ENCODE measurements at regions not wholly inside any gene's neighbourhood (a gene's known extent, or its start where the extent isn't known, plus 50 kb on each side); places are given as distances from the start of the nearest gene placed in this dataset.

DNA sequence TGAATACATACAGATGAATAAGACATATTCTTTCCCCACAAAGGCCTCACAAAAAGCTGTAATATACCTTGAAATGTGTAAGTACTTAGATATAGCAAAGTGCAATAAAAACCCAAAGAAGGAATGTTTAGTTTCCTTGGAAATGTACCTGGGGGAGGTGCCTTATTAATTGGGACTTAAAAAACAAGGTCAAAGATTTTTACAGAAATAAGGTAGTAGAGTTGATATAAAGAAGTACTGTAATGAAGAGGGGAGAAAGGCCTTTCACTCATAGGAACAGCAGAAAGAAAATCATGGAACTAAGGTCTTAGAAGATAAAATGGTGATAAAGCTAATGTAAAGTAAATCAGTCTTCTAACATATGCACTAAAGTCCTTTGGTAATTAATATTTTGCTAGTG, 153.9 kb upstream of the B3GALT2 start:
- Histone ChIP-seq H3K27me3 (ENCODE audit: insufficient read depth, low read length) (no peaks in the 10 kb centered on the region), H3K36me3 (ENCODE audit: insufficient read depth, low read depth, low read length) (no peaks in the 10 kb centered on the region), H3K9me3 (ENCODE audit: insufficient read depth, low read depth, low read length) (no peaks in the 10 kb centered on the region), H3K4me1 (ENCODE audit: insufficient read depth, low read length) (no peaks in the 10 kb centered on the region), H3K4me3 (ENCODE audit: low read length) (no peak overlapping the region), H3K27ac (ENCODE audit: low read length) (no peak overlapping the region), H3K9ac (ENCODE audit: low read depth, low read length) (no peak overlapping the region)

DNA sequence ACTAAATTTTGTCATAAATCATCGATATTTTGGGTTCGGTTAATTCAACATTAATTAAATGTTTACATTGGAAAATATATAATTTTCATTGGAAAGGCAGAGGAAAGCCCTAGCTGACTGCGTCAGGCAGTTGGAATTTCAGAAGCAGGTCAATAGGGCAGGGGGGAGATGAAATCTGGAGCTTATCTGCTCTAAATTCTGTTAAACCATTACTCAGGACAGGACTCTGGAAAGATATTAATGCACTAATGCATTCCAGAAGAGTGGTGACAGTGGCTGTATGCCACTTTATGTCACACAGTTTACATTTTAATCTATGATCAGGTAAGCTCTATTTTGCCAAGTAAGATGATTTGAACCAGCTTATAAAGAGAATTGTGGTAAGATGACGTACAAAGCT, 153.0 kb upstream of the B3GALT2 start:
- no peak overlapping the region for H3K9ac ChIP-seq (ENCODE audit: low read depth, low read length)
- H3K36me3 ChIP-seq (ENCODE audit: insufficient read depth, low read depth, low read length) = no peaks in the 10 kb centered on the region
- H3K4me3 ChIP-seq (ENCODE audit: low read length) = no peak overlapping the region
- no peaks in the 10 kb centered on the region for H3K4me1 ChIP-seq (ENCODE audit: insufficient read depth, low read length)
- H3K27ac ChIP-seq (ENCODE audit: low read length) = no peak overlapping the region
- no peaks in the 10 kb centered on the region for H3K9me3 ChIP-seq (ENCODE audit: insufficient read depth, low read depth, low read length)
- H3K27me3 ChIP-seq (ENCODE audit: insufficient read depth, low read length) = no peaks in the 10 kb centered on the region

- H3K4me3 ChIP-seq (ENCODE audit: low read length) = no peak overlapping the region
- no peak overlapping the region for H3K27ac ChIP-seq (ENCODE audit: low read length)
- H3K9me3 ChIP-seq (ENCODE audit: insufficient read depth, low read depth, low read length) = no peaks in the 10 kb centered on the region
- no peaks in the 10 kb centered on the region for H3K4me1 ChIP-seq (ENCODE audit: insufficient read depth, low read length)
- no peaks in the 10 kb centered on the region for H3K27me3 ChIP-seq (ENCODE audit: insufficient read depth, low read length)
- H3K9ac ChIP-seq (ENCODE audit: low read depth, low read length) = no peak overlapping the region
- H3K36me3 ChIP-seq (ENCODE audit: insufficient read depth, low read depth, low read length) = no peaks in the 10 kb centered on the region
Measured at GRCh38 chr1:193338194-193338593, 151.8 kb upstream of the B3GALT2 start.

- Histone ChIP-seq H3K4me3 (ENCODE audit: low read length) (no peak overlapping the region), H3K27me3 (ENCODE audit: insufficient read depth, low read length) (no peaks in the 10 kb centered on the region), H3K27ac (ENCODE audit: low read length) (no peak overlapping the region), H3K36me3 (ENCODE audit: insufficient read depth, low read depth, low read length) (no peaks in the 10 kb centered on the region), H3K9ac (ENCODE audit: low read depth, low read length) (no peak overlapping the region), H3K9me3 (ENCODE audit: insufficient read depth, low read depth, low read length) (no peaks in the 10 kb centered on the region), H3K4me1 (ENCODE audit: insufficient read depth, low read length) (no peaks in the 10 kb centered on the region)
Measured at GRCh38 chr1:193335806-193336428, 149.5 kb upstream of the B3GALT2 start.

DNA sequence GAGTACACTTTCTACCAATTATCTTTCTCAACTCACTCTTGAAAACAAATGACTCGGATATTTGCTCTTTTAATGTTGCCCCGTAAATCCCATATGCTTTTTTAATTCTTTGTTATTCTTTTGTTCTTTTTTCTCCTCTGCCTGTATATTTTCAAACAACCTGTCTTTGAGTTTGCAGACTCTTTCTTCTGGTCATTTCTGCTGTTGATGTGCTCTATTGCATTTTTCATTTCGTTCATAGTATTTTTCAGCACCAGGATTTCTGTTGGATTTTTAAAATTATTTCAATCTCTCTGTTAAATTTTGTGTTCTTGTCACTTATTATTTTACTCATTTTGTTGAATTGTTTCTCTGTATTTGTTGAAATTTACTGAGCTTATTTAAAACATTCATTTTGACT, 146.8 kb upstream of the B3GALT2 start:
- H3K9ac ChIP-seq (ENCODE audit: low read depth, low read length) = no peak overlapping the region
- H3K36me3 ChIP-seq (ENCODE audit: insufficient read depth, low read depth, low read length) = no peaks in the 10 kb centered on the region
- no peak overlapping the region for H3K4me3 ChIP-seq (ENCODE audit: low read length)
- H3K27ac ChIP-seq (ENCODE audit: low read length) = no peak overlapping the region
- H3K9me3 ChIP-seq (ENCODE audit: insufficient read depth, low read depth, low read length) = peaks cover 6% of the 10 kb centered on the region; the same call in 1 of the 2 replicates
- H3K4me1 ChIP-seq (ENCODE audit: insufficient read depth, low read length) = no peaks in the 10 kb centered on the region
- H3K27me3 ChIP-seq (ENCODE audit: insufficient read depth, low read length) = no peaks in the 10 kb centered on the region

DNA sequence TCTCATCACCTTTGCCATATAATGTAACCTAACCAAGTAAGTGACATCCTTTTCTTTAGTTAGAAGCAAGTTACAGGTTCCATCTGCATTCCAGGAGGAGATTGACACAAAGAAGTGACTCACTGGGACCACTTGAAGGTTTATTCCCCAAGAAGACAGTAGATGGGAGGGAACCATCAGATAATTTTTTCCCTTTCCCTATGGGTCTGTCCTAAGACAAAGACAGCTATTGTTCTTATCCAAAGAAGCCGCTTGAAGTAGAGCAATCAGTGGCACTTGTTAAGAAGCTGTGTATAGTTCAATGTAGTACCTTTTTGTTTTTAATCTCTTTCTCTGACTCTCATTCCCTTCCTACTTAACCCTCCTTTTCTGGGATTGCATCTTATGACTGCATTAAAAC, 139.9 kb upstream of the B3GALT2 start:
- no peaks in the 10 kb centered on the region for H3K36me3 ChIP-seq (ENCODE audit: insufficient read depth, low read depth, low read length)
- no peaks in the 10 kb centered on the region for H3K4me1 ChIP-seq (ENCODE audit: insufficient read depth, low read length)
- H3K27me3 ChIP-seq (ENCODE audit: insufficient read depth, low read length) = no peaks in the 10 kb centered on the region
- H3K9me3 ChIP-seq (ENCODE audit: insufficient read depth, low read depth, low read length) = peaks cover 13% of the 10 kb centered on the region; the same call in 1 of the 2 replicates
- no peak overlapping the region for H3K4me3 ChIP-seq (ENCODE audit: low read length)
- no peak overlapping the region for H3K27ac ChIP-seq (ENCODE audit: low read length)
- H3K9ac ChIP-seq (ENCODE audit: low read depth, low read length) = no peak overlapping the region

GRCh38 chr1:193325771-193326170, 139.4 kb upstream of the B3GALT2 start:
- Histone ChIP-seq H3K9ac (ENCODE audit: low read depth, low read length) (no peak overlapping the region), H3K4me3 (ENCODE audit: low read length) (no peak overlapping the region), H3K4me1 (ENCODE audit: insufficient read depth, low read length) (no peaks in the 10 kb centered on the region), H3K27me3 (ENCODE audit: insufficient read depth, low read length) (no peaks in the 10 kb centered on the region), H3K9me3 (ENCODE audit: insufficient read depth, low read depth, low read length) (peaks cover 13% of the 10 kb centered on the region; the same call in 1 of the 2 replicates), H3K27ac (ENCODE audit: low read length) (no peak overlapping the region), H3K36me3 (ENCODE audit: insufficient read depth, low read depth, low read length) (no peaks in the 10 kb centered on the region)

- no peaks in the 10 kb centered on the region for H3K27me3 ChIP-seq (ENCODE audit: insufficient read depth, low read length)
- peaks cover 12% of the 10 kb centered on the region; the same call in 1 of the 2 replicates for H3K9me3 ChIP-seq (ENCODE audit: insufficient read depth, low read depth, low read length)
- no peak overlapping the region for H3K4me3 ChIP-seq (ENCODE audit: low read length)
- H3K27ac ChIP-seq (ENCODE audit: low read length) = no peak overlapping the region
- H3K9ac ChIP-seq (ENCODE audit: low read depth, low read length) = no peak overlapping the region
- no peaks in the 10 kb centered on the region for H3K4me1 ChIP-seq (ENCODE audit: insufficient read depth, low read length)
- H3K36me3 ChIP-seq (ENCODE audit: insufficient read depth, low read depth, low read length) = no peaks in the 10 kb centered on the region
Measured at GRCh38 chr1:193325042-193325441, 138.6 kb upstream of the B3GALT2 start.

GRCh38 chr1:193322211-193322610, 135.8 kb upstream of the B3GALT2 start:
- no peak overlapping the region for H3K4me3 ChIP-seq (ENCODE audit: low read length)
- no peak overlapping the region for H3K27ac ChIP-seq (ENCODE audit: low read length)
- H3K27me3 ChIP-seq (ENCODE audit: insufficient read depth, low read length) = no peaks in the 10 kb centered on the region

DNA sequence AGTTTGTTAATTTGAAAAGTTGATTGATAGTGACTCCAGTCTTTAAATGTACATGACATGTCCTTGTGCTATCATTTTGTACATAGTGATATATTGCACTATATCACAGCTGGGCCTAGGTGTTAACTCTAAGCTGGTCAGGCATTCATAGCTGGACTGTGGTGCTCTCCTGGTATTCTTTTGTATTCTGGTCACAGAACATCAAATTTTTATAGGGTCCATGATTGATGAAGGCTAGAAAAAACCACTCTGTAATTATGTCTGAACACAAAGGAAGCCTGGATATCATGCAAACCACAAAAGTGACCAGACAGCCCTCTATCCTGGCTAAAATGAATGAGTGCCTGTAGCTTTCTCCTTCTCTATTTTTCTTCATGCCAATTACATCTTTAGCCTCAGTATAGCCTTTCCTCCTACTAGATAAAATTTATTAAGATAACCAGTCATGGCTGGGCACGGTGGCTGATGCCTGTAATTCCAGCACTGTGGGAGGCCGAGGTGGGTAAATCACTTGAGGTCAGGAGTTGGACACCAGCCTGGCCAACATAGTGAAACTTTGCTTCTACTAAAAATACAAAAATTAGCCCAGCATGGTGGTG, 134.9 kb upstream of the B3GALT2 start:
- H3K36me3 ChIP-seq (ENCODE audit: insufficient read depth, low read depth, low read length) = no peaks in the 10 kb centered on the region
- H3K9me3 ChIP-seq (ENCODE audit: insufficient read depth, low read depth, low read length) = peaks cover 7% of the 10 kb centered on the region; the same call in 1 of the 2 replicates
- no peaks in the 10 kb centered on the region for H3K4me1 ChIP-seq (ENCODE audit: insufficient read depth, low read length)
- H3K27ac ChIP-seq (ENCODE audit: low read length) = no peak overlapping the region
- no peak overlapping the region for H3K9ac ChIP-seq (ENCODE audit: low read depth, low read length)
- no peaks in the 10 kb centered on the region for H3K27me3 ChIP-seq (ENCODE audit: insufficient read depth, low read length)
- no peak overlapping the region for H3K4me3 ChIP-seq (ENCODE audit: low read length)

More at GRCh38 chr1:193322211-193322610, 135.8 kb upstream of the B3GALT2 start:
- Histone ChIP-seq H3K36me3 (ENCODE audit: insufficient read depth, low read depth, low read length) (no peaks in the 10 kb centered on the region), H3K9ac (ENCODE audit: low read depth, low read length) (no peak overlapping the region), H3K4me1 (ENCODE audit: insufficient read depth, low read length) (no peaks in the 10 kb centered on the region), H3K9me3 (ENCODE audit: insufficient read depth, low read depth, low read length) (peaks cover 7% of the 10 kb centered on the region; the same call in 1 of the 2 replicates)

DNA sequence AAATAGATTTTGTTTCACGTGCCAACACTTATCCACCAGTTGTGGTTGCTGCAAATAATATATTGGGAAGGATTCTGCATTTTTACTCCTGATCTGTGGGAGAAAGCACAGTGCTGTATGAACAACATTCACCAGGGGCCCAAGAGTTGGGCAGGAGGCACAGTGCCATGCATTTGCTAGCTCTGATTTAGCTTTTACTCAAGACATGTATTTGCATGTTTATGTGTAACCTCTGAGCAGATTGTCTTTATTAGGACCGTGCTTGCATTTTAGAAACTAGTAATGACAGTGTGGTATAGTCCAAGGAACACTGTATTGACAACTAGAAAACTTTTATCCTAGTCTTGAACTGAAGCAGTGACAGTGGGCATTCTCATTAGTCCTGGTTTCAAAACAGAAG, 133.9 kb upstream of the B3GALT2 start:
- Histone ChIP-seq H3K4me3 (ENCODE audit: low read length) (no peak overlapping the region), H3K27ac (ENCODE audit: low read length) (no peak overlapping the region), H3K9me3 (ENCODE audit: insufficient read depth, low read depth, low read length) (no peaks in the 10 kb centered on the region), H3K27me3 (ENCODE audit: insufficient read depth, low read length) (no peaks in the 10 kb centered on the region), H3K9ac (ENCODE audit: low read depth, low read length) (no peak overlapping the region), H3K36me3 (ENCODE audit: insufficient read depth, low read depth, low read length) (no peaks in the 10 kb centered on the region), H3K4me1 (ENCODE audit: insufficient read depth, low read length) (no peaks in the 10 kb centered on the region)

DNA sequence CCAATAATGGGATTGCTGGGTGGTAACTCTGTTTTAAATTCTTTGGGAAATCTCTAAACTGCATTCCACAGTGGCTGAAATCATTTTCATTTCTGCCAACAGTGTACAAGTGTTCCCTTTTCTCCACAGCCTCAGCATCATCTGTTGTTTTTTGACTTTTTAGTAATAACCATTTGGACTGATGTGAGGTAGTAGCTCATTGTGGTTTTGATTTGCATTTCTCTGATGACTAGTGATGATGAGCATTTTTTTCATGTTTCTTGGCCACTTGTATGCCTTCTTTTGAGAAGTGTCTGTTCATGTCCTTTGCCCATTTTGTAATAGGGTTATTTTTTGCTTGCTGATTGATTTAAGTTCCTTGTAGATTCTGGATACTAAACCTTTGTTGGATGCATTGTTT, 131.9 kb upstream of the B3GALT2 start:
- H3K4me1 ChIP-seq (ENCODE audit: insufficient read depth, low read length) = no peaks in the 10 kb centered on the region
- H3K27me3 ChIP-seq (ENCODE audit: insufficient read depth, low read length) = no peaks in the 10 kb centered on the region

More for the DNA sequence above, 131.9 kb upstream of the B3GALT2 start:
- Histone ChIP-seq H3K36me3 (ENCODE audit: insufficient read depth, low read depth, low read length) (no peaks in the 10 kb centered on the region), H3K9ac (ENCODE audit: low read depth, low read length) (no peak overlapping the region), H3K27ac (ENCODE audit: low read length) (no peak overlapping the region), H3K9me3 (ENCODE audit: insufficient read depth, low read depth, low read length) (no peaks in the 10 kb centered on the region), H3K4me3 (ENCODE audit: low read length) (no peak overlapping the region)
